Nucleus accumbens (tissue), 56 donors: ENCODE measurements at regions not wholly inside any gene's neighbourhood (a gene's known extent, or its start where the extent isn't known, plus 50 kb on each side); places are given as distances from the start of the nearest gene placed in this dataset.

Experiments used
- DNase-seq, 56 donors: peaks; one replicate each; lab custom pipeline; 2025; lab: John Stamatoyannopoulos, UW

DNA sequence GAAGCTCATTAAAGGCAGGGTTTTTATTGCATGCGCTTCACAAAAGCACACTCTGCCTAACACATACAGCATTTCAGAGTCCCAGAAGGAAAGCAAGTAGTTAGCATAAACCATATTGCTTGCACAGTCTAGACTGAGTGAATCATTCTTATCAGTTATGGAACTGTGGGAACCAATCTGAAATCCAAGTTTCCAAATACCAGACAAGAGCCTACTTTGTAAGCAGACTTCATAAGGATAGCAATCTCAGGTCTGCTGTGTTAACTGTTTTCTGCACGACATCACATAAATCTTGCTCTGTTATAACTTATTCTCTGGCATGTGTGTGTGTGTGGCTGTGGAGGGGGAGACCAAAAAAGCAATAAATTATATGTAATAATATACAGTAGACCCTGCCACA is 608.1 kb upstream of the REG3G start:
- no peak for DNase-seq

DNA sequence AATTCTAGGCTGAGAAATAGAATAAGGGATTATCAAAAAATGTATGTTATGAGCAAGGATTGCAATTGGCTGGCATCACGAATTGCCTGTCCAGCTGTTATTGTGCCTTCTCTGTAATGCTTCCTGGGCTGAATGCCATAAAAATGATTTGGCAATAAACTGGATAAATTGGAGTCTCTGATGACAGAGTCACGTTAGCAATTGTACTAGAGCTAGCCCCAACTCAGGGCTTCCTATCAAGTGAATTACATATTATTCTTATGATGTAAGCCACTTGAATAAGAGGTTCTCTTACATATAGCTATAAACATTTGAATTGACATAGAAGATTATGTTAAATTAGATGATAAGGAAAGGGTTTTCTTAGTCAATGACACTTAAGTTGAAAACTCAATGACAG is 607.5 kb upstream of the REG3G start:
- no peak for DNase-seq

DNA sequence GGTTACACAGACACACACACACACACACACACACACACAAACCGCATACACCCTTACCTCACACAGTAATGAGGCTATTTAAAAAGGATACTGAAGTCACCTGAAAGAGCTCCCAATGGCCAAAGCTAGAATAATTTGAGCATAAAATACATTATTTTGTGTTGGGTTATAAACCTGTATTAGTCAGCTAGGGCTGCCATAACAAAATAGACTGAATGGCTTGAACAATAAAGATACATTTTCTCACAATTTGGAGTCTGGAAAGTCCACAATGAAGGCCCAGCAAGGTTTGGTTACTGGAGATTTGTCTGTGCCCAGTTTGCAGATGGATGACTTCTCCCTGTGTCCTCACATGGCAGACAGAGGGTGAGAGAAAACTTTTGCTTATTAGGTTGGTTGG is 605.4 kb upstream of the REG3G start:
- no peak for DNase-seq

DNA sequence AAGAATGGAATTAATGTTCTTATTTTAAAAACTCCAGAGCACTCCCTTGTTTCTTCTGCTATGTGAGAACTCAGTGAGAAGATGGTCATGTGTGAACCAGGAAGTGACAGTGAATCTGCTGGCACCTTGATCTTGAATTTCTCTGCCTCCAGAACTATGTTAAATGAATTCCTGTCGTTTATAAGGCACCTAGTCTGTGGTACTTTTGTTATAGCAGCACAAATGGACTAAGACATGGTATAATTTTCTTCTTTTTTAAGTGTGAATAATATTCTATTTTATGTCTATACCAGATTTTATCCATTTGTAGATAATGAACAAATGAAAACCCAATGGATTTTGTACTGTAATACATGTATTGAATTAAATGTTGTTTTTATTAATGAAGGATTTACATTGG is 601.9 kb upstream of the REG3G start:
- no peak for DNase-seq

DNA sequence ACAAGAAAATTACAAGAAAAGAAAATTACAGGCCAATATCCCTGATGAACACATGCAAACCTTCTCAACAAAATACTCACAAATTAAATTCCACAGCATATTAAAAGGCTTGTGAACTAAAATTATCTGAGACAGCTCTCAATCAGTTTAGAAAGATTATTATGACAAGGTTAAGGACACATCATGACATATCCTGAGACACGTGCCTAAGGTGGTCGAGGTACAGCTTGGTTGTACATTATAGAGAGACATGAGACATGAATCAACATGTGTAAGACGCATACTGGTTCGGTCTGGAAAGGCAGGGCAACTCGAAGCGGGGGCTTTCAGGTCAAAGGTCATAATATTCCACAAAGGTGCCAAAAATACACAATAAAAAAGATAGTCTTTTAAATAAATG is 598.3 kb upstream of the REG3G start:
- no peak for DNase-seq

DNA sequence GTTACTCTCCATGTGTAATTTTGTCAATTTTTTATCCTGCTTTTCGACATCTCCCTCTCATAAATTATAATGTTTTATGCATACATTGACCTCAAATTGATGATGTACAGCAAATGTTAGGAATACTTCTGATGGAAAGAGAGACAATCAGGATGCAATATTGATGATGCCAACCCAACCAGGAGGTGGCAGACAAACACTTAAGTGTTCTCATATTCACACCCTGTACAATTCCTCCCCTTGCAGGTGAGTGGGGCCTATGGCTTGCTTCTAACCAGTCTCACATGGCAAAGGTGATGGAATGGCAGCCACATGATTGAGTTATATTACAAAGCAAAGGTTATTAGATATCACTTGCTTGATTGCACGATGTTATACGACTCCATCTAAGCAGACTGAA is 594.3 kb upstream of the REG3G start:
- peak in 4 of 56 donors; percentile 2 to 4 (median 2) for DNase-seq

DNA sequence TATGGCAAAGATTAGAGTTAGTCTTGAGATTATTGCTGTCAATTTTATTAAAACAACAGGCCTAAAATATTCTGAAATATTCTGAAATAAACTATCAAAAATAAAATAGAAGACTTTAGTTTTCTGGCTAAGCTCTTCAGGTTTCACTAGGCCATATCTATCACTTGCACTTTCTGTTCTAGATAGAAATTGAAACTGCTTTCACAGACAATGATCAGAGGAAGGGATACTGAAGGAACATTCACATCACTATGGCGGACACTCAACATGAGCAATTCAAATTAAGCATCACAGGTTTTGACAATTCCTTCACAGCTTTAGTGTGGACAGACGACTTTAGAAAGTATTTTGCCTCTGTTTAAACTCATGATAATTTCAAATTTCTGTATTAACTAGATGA is 586.4 kb upstream of the REG3G start:
- no peak for DNase-seq

DNA sequence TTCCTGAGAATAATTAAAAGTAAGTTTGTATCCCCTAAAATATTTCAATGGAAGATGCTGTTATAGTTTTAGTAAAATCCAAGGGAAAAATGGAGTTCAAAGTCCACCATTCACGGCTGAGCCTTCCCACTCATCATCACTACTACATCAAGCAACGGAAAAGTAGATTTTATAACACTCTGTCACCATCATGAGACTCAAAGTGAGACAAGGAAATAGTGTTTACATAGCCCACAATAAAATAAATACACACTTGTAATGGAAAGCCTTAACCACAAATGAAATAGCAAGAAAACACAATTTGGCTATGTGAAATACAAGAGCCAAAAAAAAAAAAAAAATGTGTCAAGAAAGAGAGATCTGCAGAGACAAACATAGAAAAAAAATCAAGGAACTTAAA is 569.9 kb upstream of the REG3G start:
- DNase-seq, result no peak

DNA sequence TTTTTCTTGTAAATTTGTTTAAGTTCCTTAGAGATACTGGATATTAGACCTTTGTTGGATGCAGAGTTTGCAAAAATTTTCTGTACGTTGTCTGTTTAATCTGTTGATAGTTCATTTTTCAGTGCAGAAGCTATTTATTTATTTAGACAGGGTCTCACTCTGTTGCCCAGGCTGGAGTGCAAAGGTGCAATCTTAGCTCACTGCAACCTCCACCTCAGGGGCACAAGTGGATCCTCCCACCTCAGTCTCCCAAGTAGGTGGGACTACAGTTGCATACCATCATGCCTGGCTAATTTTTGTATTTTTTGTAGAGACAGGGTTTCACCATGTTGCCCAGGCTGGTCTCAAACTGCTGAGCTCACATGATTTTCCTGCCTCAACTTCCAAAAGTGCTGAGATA is 568.2 kb upstream of the REG3G start:
- no peak for DNase-seq

DNA sequence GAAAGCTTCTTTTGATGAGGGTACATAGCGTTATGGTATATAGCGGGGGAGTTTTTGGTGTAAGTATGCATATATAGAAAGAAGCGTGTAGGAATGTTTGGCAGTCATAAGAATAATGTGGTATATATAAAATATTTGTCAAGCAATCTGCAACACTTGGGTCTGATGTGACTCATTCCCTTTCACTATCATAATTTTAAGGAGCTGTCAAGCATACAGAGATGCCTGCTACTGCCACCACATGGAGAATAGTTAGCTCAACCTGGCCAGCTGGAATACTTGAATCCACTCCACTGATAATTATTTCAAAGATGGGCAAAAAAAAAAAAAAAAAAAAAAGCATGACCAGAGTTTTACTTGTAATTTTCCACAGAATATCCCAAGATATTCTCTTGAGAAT is 559.8 kb upstream of the REG3G start:
- no peak for DNase-seq

DNA sequence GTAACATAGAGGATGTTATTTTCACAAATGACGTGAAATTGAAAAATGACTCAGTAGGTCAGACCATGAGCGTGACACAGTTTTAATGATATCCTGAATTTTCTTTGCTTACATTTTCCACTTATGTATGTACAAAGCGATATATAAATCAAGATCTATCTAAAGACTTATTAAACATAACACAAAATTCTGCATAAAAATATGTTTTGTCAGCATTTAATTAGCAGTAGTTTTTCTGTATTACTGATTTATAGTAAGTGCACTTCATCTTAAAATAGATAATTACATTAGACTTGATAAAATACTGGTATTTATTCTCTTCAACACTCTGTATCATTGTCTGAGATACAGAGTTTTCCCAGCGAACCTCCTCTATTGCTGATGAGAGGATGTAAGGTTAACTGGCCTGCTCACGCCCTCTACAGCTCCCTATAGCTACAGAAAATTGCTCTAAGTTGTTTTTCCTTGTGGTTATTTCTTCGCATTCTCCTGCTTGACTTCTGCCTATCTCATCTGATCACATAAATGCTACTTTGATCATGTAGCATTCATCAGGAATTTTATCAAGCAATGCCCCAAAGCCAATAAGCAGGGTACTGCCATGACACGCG is 548.8 kb upstream of the REG3G start:
- DNase-seq, result no peak

DNA sequence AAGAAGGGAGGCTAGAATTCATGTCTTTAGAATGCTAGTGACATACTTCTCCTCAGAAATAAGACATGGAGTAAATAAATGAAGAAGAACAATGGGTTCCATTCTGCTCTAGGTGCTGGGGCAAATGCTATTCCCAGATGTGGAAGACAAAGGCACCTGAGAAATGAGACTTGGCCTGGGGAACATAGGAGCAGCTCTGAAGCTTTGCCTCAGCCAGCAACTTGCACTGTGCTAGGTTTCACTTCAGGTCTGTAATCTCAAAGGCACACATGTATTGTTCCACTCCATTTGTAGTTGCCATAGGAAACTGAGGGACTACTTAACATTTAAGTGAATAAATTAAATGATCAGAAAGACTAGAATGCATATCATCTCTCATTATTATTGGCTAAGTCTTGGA is 538.9 kb upstream of the REG3G start:
- no peak for DNase-seq

DNA sequence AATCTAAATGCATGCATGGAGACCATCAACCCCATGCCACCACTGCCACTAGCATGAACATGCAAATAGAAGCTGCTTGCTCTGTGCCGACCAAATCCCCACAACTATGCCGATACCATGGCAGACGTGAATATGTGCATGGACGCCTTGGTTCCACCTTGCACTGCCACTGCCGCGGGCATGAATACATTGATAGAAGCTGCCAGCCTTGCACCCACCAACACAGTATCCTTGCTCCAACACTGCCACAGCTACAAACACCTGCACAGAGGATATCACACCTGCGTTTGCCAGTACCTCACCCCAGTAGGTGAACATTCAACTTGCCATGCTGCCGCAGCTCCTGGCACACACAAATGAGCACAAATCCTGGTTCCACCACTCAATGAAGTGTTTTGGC is 527.4 kb upstream of the REG3G start:
- no peak for DNase-seq

DNA sequence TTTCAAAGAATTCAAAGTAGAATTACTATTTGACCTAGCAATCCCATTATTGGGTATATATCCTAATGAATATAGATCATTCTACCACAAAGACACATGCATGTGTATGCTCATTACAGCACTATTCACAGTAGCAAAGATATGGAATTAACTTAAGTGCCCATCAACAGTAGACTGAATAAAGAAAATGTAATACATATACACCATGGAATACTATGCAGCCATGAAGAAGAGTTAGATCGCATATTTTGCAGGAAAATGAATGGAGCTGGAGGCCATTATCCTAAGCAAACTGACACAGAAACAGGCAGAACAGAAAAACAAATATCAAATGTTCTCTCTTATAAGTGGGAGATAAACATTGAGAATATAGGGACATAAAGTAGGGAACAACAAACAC is 519.2 kb upstream of the REG3G start:
- DNase-seq, result no peak

DNA sequence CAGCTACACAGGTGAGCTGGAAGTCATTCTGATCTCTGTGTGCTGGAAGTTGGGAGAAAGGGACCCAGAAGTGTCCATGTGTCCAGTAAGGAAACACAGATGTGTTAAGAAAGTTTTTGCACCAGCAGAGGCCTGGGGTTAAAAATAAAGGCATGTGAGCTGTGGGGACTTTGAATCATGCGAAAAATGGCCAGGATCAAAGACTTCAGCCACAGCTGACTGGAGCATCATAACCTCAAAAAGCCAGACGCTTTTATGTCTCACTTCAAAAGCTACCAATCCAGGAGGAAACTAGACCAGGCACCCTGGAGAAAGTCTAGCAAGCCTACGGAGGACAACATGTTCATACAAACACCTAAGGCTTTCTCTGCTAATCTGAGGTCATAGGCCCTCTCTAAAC is 503.6 kb upstream of the REG3G start:
- DNase-seq, result no peak

DNA sequence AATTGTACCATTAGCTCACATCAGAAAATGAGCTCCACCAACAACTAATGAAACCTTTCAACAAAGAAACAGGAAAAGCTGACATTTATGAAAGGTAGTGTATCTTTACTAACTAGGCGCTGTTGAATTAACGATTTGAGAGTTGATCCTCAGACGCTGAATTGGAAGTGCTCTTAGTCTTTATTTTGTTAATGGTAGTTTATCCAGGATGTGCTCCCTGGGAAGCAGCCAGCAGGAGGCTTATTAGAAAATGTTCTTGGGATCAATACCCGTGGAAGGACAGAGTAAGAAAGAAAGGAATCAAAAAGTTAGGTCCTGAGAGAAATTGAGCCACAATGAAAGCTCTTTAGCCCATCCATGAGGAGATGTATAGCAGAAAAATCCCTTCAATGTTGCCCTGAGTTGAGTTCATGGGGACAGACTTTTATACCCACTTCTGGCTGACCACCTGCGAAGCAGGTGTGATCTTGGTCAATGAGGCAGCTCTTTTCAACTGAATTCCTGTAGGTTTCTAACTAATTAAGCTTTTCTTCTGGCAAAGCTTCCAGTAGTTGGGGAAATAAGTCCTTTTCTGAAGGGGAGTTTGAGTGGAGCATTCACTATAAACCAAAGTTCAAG is 492.6 kb upstream of the REG3G start:
- DNase-seq, result no peak

DNA sequence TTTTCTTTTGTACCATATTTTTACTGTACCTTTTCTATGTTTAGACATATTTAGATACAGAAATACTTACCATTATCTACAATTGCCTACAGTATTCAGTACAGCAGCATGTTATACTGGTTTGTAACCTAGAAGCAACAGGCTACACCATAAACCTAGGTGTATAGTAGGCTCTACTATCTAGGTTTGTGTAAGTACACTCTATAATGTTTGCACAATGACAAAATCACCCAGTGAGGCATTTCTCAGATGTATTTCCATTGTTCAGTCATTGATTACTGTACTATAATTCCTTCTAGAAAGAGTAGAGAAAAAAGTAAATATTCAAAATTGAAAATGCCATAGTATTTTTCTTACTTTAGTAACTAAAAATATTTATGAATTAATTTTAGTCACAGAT is 490.1 kb upstream of the REG3G start:
- no peak for DNase-seq

DNA sequence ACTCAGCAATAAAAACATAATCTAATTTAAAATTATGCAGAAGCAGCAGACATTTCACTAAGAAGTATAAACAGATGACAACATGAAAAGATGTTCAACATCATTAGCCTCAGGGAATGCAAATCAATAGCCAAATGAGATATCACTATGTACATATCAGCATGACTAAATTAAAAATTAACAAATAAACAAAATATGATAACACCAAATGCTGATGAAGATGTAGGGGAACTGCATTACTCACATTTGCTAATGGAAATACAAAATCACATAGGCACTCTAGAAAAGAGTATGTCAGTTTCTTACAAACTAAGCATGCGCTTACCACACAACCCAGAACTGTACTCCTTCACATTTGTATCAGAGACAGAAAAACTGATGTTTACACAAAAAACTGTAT is 487.2 kb upstream of the REG3G start:
- DNase-seq, result no peak

DNA sequence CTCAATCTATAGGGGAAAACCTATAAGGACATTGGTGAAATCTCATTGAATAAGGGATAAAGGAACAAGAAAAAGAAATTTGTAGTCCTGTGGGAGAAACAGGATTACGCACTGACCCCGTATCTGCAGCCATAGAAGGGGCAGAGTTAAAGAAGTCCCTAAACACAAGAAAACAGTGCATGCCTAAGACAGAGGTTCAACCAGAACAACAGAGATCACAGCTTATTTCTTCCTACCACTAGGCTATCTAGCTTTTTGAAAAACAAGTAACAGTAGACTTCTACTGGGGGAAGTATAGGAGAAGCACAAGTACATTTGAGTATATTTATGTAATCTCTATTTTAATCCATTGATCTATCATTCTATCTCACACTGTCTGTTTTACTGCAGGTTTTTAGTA is 485.2 kb upstream of the REG3G start:
- DNase-seq, result no peak

DNA sequence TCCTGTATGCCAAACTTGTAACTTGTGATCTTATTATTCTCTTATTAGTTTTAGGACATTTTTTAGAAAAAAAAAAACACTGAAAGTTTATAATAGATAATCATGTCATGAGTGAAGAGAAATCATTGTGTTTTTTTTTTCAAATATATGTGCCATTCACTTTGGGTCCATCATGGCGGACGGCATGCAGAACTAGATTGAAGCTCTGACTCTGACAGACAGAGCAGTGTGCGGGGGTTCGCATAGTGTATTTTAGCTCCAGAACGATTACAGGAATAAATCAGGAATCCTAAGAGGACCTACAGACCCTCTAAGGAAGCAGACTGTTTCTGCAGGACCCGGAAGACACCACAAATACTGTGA is 484.4 kb upstream of the REG3G start:
- no peak for DNase-seq

DNA sequence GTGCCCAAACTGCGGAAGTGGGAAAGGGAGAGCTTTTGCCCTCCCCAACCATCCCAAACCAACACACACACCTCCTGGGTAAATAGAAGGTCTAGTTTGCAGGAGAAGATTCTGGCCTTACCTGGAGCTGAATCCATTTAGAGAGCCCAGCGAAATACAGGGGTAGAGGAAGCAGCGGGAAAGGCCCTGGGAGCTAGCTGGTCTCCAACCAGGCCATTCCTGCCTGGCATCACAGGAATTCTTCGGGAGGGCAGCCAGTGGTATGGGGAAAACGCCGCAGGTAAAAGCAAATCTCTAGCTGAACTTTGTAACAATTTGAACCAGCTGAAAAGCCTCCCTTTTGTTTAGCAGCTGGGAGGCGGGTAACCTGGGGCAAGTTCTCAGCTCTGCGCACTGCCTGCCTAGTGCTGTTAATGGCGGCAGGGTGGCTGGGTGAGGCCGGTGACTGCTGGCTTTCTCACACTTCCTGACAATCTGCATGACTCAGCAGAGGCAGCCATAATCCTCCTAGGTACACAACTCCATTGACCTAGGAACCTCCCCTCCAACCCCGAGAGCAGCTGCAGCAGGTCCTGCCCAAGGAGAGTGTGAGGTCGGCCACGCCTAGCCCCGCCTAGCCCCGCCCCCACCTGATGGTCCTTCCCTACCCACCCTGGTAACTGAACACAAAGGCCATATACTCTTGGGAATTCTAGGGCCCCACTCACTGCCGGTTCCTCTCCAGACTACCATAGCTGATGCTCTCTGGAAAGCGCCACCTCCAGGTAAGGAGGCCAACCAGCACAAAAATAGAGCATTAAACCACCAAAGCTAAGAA is 483.8 kb upstream of the REG3G start:
- no peak for DNase-seq

DNA sequence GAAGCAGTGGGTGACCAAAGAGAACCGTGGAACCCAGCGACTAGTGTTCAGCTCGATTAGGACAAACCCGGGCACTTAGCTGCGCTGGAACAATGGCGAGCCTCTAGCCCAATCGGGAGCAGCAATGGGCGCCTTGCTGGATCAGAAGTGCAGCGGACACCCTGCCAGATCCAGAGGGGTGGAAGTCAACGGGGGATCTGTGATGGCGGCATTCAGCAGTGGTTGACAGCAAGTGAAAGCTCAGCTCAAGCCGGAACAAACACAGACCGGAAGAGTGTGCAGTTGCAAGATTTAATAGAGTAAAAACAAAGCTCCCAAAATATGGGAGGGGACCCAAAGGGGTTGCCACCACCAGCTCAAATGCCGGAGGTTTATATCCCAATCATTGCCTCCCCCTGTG is 478.7 kb upstream of the REG3G start:
- DNase-seq, result no peak
